HCT116 (cell line): ENCODE measurements at regions not wholly inside any gene's neighbourhood (a gene's known extent, or its start where the extent isn't known, plus 50 kb on each side); places are given as distances from the start of the nearest gene placed in this dataset.

Experiments used
- ATAC-seq: fragments of 200-7000 bp; cut with Tn5 transposase; 2 replicates; pipeline ENCODE4 v1.9.1; 2020; ENCODE audit warnings: mild to moderate bottlenecking, moderate library complexity
- BruUV-seq: library from RNA; stranded (reverse); fragments of 400-500 nt; replicated peaks from 2 replicates; lab custom pipeline; 2021; lab: Mats Ljungman, UMichigan
- CTCF ChIA-PET: fragments of 300-600 bp; sonication (Branson Sonifier 250); formaldehyde crosslinking; loops from one replicate; lab custom pipeline; 2021; ENCODE audit warnings: antibody characterized with exemption; lab: Charles Lee
- POLR2A ChIA-PET: fragments of 300-600, 350-600 bp; sonication (Branson Sonifier 250); formaldehyde crosslinking; loops from one replicate; lab custom pipeline; 2021; ENCODE audit warnings: antibody characterized with exemption; lab: Charles Lee
- RAD21 ChIA-PET, 2 experiments: fragments of 300-600 bp; sonication (Branson Sonifier 250); formaldehyde crosslinking; loops; one replicate each; lab custom pipeline; 2023; ENCODE audit warnings: low total read pairs in 2 of 2; ENCODE audit not compliant: uncharacterized antibody in 2 of 2, unreplicated experiment in 2 of 2, low non-redundant PET in 1 of 2; lab: Charles Lee
- DNase-seq: peaks from one replicate; pipeline ENCODE4 v3.0.0-alpha.2; 2010; ENCODE audit warnings: low read depth, low spot score
- H2AFZ ChIP-seq: fragments of 200-600 bp; shearing (Covaris generic), sonication (generic); 2 replicates; pipeline ENCODE4 v1.6.1; 2017; ENCODE audit warnings: low read depth, mixed run types, mixed read lengths, antibody characterized with exemption, low read length; ENCODE audit not compliant: poor library complexity, severe bottlenecking
- H3K27ac ChIP-seq: 2 replicates; pipeline ENCODE4 v1.5.1; 2012; ENCODE audit warnings: low read depth, low read length
- H3K27me3 ChIP-seq: fragments of 200-600 bp; sonication (generic); 2 replicates; pipeline ENCODE4 v1.6.1; 2016; ENCODE audit warnings: mixed run types, low read length, mixed read lengths; ENCODE audit not compliant: insufficient read depth
- H3K36me3 ChIP-seq, 2 experiments: fragments of 200-500 bp in 1 of 2; fragments of 200-600 bp in 1 of 2; sonication (Bioruptor generic) in 1 of 2; sonication (generic) in 1 of 2; 2 replicates each; pipeline versions ENCODE4 v1.5.1 to v1.6.1; 2014 to 2016; ENCODE audit warnings: low read length in 2 of 2, inconsistent platforms in 1 of 2, mixed read lengths in 1 of 2, mixed run types in 1 of 2; ENCODE audit not compliant: insufficient read depth in 2 of 2, control insufficient read depth in 1 of 2
- H3K4me1 ChIP-seq, 2 experiments: fragments of 200-600 bp in 1 of 2; sonication (generic) in 1 of 2; 2 replicates each; pipeline versions ENCODE4 v1.5.1 to v1.6.1; 2012 to 2017; ENCODE audit warnings: low read length in 2 of 2, inconsistent platforms in 1 of 2, mild to moderate bottlenecking in 1 of 2, mixed read lengths in 1 of 2, mixed run types in 1 of 2, moderate library complexity in 1 of 2; ENCODE audit not compliant: insufficient read depth in 2 of 2, control insufficient read depth in 1 of 2
- H3K4me2 ChIP-seq: fragments of 200-600 bp; sonication (generic); 2 replicates; pipeline ENCODE4 v1.6.1; 2017; ENCODE audit warnings: mixed run types, low read length, mixed read lengths
- H3K4me3 ChIP-seq, 2 experiments: fragments of 200-600 bp in 1 of 2; sonication (generic) in 1 of 2; replicated peaks in 1 of 2; 2 replicates each; pipeline ENCODE4 v1.5.1; 2011 to 2016; ENCODE audit warnings: low read length in 2 of 2, control low read depth in 1 of 2, low read depth in 1 of 2, mild to moderate bottlenecking in 1 of 2, mixed read lengths in 1 of 2, mixed run types in 1 of 2
- H3K79me2 ChIP-seq: fragments of 200-600 bp; sonication (generic); 2 replicates; pipeline ENCODE4 v1.6.1; 2017; ENCODE audit warnings: mild to moderate bottlenecking, mixed run types, low read length, moderate library complexity, mixed read lengths; ENCODE audit not compliant: insufficient read depth
- H3K9ac ChIP-seq: fragments of 200-600 bp; sonication (generic); 2 replicates; pipeline ENCODE4 v1.6.1; 2016; ENCODE audit warnings: low read length, mixed read lengths
- H3K9me2 ChIP-seq: fragments of 200-600 bp; sonication (generic), shearing (Covaris generic); 2 replicates; pipeline ENCODE4 v1.6.1; 2017; ENCODE audit warnings: mixed run types, mild to moderate bottlenecking, moderate library complexity; ENCODE audit not compliant: insufficient read depth
- H3K9me3 ChIP-seq, 2 experiments: fragments of 200-500 bp in 1 of 2; fragments of 200-600 bp in 1 of 2; sonication (Bioruptor generic) in 1 of 2; sonication (generic) in 1 of 2; 2 replicates each; pipeline ENCODE4 v1.6.1; 2014 to 2017; ENCODE audit warnings: low read length in 2 of 2, mixed read lengths in 2 of 2, inconsistent platforms in 1 of 2, low read depth in 1 of 2, mild to moderate bottlenecking in 1 of 2, mixed run types in 1 of 2, moderate library complexity in 1 of 2; ENCODE audit not compliant: control insufficient read depth in 1 of 2, insufficient read depth in 1 of 2
- H4K20me1 ChIP-seq: fragments of 200-600 bp; sonication (generic), shearing (Covaris generic); 2 replicates; pipeline ENCODE4 v1.6.1; 2017; ENCODE audit warnings: mixed run types, mild to moderate bottlenecking, moderate library complexity; ENCODE audit not compliant: insufficient read depth
- ATF3 ChIP-seq: IDR thresholded peaks from 2 replicates; pipeline ENCODE4 v1.6.1; 2012
- CBX3 ChIP-seq: IDR thresholded peaks from 2 replicates; pipeline ENCODE4 v1.6.1; 2012; ENCODE audit warnings: low read depth
- CEBPB ChIP-seq: IDR thresholded peaks from 2 replicates; pipeline ENCODE4 v1.6.1; 2012; ENCODE audit warnings: low read depth
- EGR1 ChIP-seq: IDR thresholded peaks from 2 replicates; pipeline ENCODE4 v1.6.1; 2012; ENCODE audit warnings: low read depth
- ELF1 ChIP-seq: IDR thresholded peaks from 2 replicates; pipeline ENCODE4 v1.6.1; 2012; ENCODE audit warnings: low read depth, borderline replicate concordance
- EZH2 ChIP-seq: fragments of 200-600 bp; sonication (generic); IDR thresholded peaks from 2 replicates; pipeline ENCODE4 v1.6.1; 2017; ENCODE audit warnings: antibody characterized with exemption, mixed run types
- FOSL1 ChIP-seq: IDR thresholded peaks from 2 replicates; pipeline ENCODE4 v1.6.1; 2012; ENCODE audit warnings: low read depth
- JUND ChIP-seq: IDR thresholded peaks from 2 replicates; pipeline ENCODE4 v1.6.1; 2012
- MAX ChIP-seq: IDR thresholded peaks from 2 replicates; pipeline ENCODE4 v1.6.1; 2012
- POLR2AphosphoS5 ChIP-seq: IDR thresholded peaks from 2 replicates; pipeline ENCODE4 v1.6.1; 2011; ENCODE audit warnings: mild to moderate bottlenecking, low read depth, low read length, moderate library complexity
- RAD21 ChIP-seq: IDR thresholded peaks from 2 replicates; pipeline ENCODE4 v1.6.1; 2012; ENCODE audit warnings: low read depth, mild to moderate bottlenecking
- SIN3A ChIP-seq: IDR thresholded peaks from 2 replicates; pipeline ENCODE4 v1.6.1; 2012; ENCODE audit warnings: low read depth
- SP1 ChIP-seq: IDR thresholded peaks from 2 replicates; pipeline ENCODE4 v1.6.1; 2012; ENCODE audit warnings: low read depth
- SRF ChIP-seq: IDR thresholded peaks from 2 replicates; pipeline ENCODE4 v1.6.1; 2012; ENCODE audit warnings: low read depth
- TCF7L2 ChIP-seq: IDR thresholded peaks from 2 replicates; pipeline ENCODE4 v1.7.0; 2011; ENCODE audit warnings: borderline replicate concordance, inconsistent platforms; ENCODE audit not compliant: insufficient read depth, insufficient read length; ENCODE audit errors: extremely low read depth
- YY1 ChIP-seq: IDR thresholded peaks from 2 replicates; pipeline ENCODE4 v1.6.1; 2011; ENCODE audit warnings: low read length, low read depth, moderate library complexity, mild to moderate bottlenecking; ENCODE audit not compliant: insufficient replicate concordance; ENCODE audit errors: extremely low read depth
- ZBTB33 ChIP-seq: IDR thresholded peaks from 2 replicates; pipeline ENCODE4 v1.6.1; 2011; ENCODE audit warnings: mild to moderate bottlenecking, low read length, moderate library complexity; ENCODE audit not compliant: insufficient replicate concordance; ENCODE audit errors: extremely low read depth
- ZFX ChIP-seq: fragments of 450-650 bp; IDR thresholded peaks from 2 replicates; pipeline ENCODE4 v1.6.1; 2017
- ZNF274 ChIP-seq: fragments of 200-500 bp; sonication (Bioruptor generic); IDR thresholded peaks from 2 replicates; pipeline ENCODE4 v1.6.1; 2014; ENCODE audit warnings: mild to moderate bottlenecking, low read depth, low read length, inconsistent platforms
- intact Hi-C: fragments of 100-400 bp; cut with micrococcal nuclease; formaldehyde crosslinking; loops from 2 replicates; pipeline ENCODE4 v1.10.0; 2022
- TF ChIP-seq, protein P1 (sequence below), 3 experiments: fragments of 200-600 bp in 1 of 3; sonication (generic) in 1 of 3; IDR thresholded peaks in 2 of 3; conservative IDR thresholded peaks in 1 of 3; 2 replicates each; pipeline ENCODE4 v1.5.1; 2012 to 2017; ENCODE audit warnings: low read depth in 2 of 3, low read length in 2 of 3, antibody characterized with exemption in 1 of 3, borderline replicate concordance in 1 of 3, control low read depth in 1 of 3, mild to moderate bottlenecking in 1 of 3, mixed read lengths in 1 of 3, mixed run types in 1 of 3, moderate library complexity in 1 of 3; ENCODE audit not compliant: insufficient read depth in 1 of 3

DNA sequence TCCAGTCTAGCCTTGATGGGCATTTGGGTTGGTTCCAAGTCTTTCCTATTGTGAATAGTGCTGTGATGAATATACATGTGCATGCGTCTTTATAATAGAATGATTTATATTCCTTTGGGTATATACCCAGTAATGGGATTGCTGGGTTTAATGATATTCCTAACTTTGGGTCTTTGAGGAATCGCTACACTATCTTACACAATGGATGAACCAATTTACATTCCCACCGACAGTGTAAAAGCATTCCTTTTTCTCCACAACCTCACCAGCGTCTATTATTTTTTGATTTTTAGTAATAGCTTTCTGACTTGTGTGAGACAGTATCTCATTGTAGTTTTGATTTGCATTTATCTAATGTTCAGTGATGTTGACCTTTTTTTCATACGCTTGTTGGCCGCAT, 1040.1 kb downstream of the MAT2B start:
- Histone ChIP-seq H3K4me1 (no peaks in the 10 kb centered on the region), H3K9ac (no peak overlapping the region), H3K36me3 (no peaks in the 10 kb centered on the region), H2AFZ (no peak overlapping the region), H3K9me3 (peaks cover 2 to 3% of the 10 kb centered on the region in 2 experiments; a peak in 1 of 4 replicates), H3K4me2 (no peak overlapping the region), H3K79me2 (no peaks in the 10 kb centered on the region), H3K9me2 (no peaks in the 10 kb centered on the region), H3K27ac (no peak overlapping the region), H3K4me3 (no peak overlapping the region), H4K20me1 (no peaks in the 10 kb centered on the region), H3K27me3 (no peaks in the 10 kb centered on the region)
- CTCF ChIA-PET = no interaction called here
- TF ChIP-seq SP1 (no peak), MAX (no peak), EZH2 (no peak), JUND (no peak), ZBTB33 (no peak), ZFX (no peak), ZNF274 (no peak), FOSL1 (no peak), RAD21 (no peak), POLR2AphosphoS5 (no peak), TCF7L2 (no peak), SRF (no peak), SIN3A (no peak), CBX3 (no peak), CEBPB (no peak), ELF1 (no peak), EGR1 (no peak), ATF3 (no peak), YY1 (no peak)
- TF ChIP-seq, protein P1, sequence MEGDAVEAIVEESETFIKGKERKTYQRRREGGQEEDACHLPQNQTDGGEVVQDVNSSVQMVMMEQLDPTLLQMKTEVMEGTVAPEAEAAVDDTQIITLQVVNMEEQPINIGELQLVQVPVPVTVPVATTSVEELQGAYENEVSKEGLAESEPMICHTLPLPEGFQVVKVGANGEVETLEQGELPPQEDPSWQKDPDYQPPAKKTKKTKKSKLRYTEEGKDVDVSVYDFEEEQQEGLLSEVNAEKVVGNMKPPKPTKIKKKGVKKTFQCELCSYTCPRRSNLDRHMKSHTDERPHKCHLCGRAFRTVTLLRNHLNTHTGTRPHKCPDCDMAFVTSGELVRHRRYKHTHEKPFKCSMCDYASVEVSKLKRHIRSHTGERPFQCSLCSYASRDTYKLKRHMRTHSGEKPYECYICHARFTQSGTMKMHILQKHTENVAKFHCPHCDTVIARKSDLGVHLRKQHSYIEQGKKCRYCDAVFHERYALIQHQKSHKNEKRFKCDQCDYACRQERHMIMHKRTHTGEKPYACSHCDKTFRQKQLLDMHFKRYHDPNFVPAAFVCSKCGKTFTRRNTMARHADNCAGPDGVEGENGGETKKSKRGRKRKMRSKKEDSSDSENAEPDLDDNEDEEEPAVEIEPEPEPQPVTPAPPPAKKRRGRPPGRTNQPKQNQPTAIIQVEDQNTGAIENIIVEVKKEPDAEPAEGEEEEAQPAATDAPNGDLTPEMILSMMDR (IDR thresholded peaks at IDR 0.05 in 2 of 3, conservative IDR thresholded peaks at IDR 0.05 in 1 of 3; ENCODE audit: borderline replicate concordance in 1 of 3, insufficient read depth in 1 of 3, low read depth in 2 of 3, low read length in 2 of 3) = no peak
- BruUV-seq = no TSS peak
- POLR2A ChIA-PET = no interaction called here
- ATAC-seq (no peak), DNase-seq (no peak)
- intact Hi-C loops = no loop called here
- RAD21 ChIA-PET = no interaction called here
